ENCODE measurements at regions not wholly inside any gene's neighbourhood (a gene's known extent, or its start where the extent isn't known, plus 50 kb on each side); places are given as distances from the start of the nearest gene placed in this dataset.

GRCh38 chr1:189619682-189620332, 857.9 kb downstream of the BRINP3 start:
- ChIA-PET CTCF (no interaction called here), POLR2A (no interaction called here)
- H3K4me3 Mint-ChIP-seq, result no peak overlapping the region
- no peak overlapping the region for H3K27ac Mint-ChIP-seq
- H3K36me3 Mint-ChIP-seq (ENCODE audit: low read depth), result no peaks in the 10 kb centered on the region
- ATAC-seq (ENCODE audit: low read depth) (no peak), DNase-seq (no peak)
- H3K9me3 Mint-ChIP-seq, result peaks cover 10% of the 10 kb centered on the region
- no peak for TF ChIP-seq CTCF (IDR thresholded peaks at IDR 0.05)
- H3K4me1 Mint-ChIP-seq, result no peaks in the 10 kb centered on the region
- no peaks in the 10 kb centered on the region for H3K27me3 Mint-ChIP-seq
- intact Hi-C loops (cut with micrococcal nuclease), result no loop called here

- H3K9me3 Mint-ChIP-seq, result peaks cover 10% of the 10 kb centered on the region
- no peak for TF ChIP-seq CTCF (IDR thresholded peaks at IDR 0.05)
- H3K27me3 Mint-ChIP-seq, result no peaks in the 10 kb centered on the region
- CTCF ChIA-PET, result no interaction called here
- ATAC-seq (ENCODE audit: low read depth) (no peak), DNase-seq (no peak)
- POLR2A ChIA-PET, result no interaction called here
- intact Hi-C loops (cut with micrococcal nuclease), result no loop called here
- no peaks in the 10 kb centered on the region for H3K4me1 Mint-ChIP-seq
- no peak overlapping the region for H3K4me3 Mint-ChIP-seq
- no peak overlapping the region for H3K27ac Mint-ChIP-seq
- H3K36me3 Mint-ChIP-seq (ENCODE audit: low read depth), result no peaks in the 10 kb centered on the region
These were observed 857.2 kb downstream of the BRINP3 start for GRCh38 chr1:189620471-189620870.

GRCh38 chr1:189623336-189623735, 854.3 kb downstream of the BRINP3 start:
- Mint-ChIP-seq H3K27me3 (no peaks in the 10 kb centered on the region), H3K9me3 (peaks cover 9% of the 10 kb centered on the region), H3K27ac (no peak overlapping the region), H3K4me1 (no peaks in the 10 kb centered on the region), H3K36me3 (ENCODE audit: low read depth) (no peaks in the 10 kb centered on the region), H3K4me3 (no peak overlapping the region)
- DNase-seq (no peak), ATAC-seq (ENCODE audit: low read depth) (no peak)
- ChIA-PET CTCF (no interaction called here), POLR2A (no interaction called here)
- intact Hi-C loops (cut with micrococcal nuclease), result no loop called here
- no peak for TF ChIP-seq CTCF (IDR thresholded peaks at IDR 0.05)

DNA sequence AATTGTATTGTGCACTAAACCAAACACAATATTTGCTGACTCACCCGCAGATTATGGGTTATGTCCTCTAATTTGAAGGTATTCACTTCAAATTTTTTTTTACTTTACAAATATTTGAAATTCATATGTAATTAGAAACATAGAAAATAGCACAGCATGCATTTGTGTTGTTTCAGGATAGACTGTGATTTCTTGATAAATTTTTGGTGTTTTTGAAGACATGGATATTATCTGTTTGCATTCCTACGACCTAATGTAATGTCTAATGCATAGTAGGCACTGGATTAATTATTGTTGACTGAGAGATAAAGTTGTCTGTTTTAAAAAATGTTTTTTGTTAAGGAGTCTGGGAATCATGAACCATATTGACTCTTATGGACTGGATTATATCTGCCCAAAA, 850.2 kb downstream of the BRINP3 start:
- intact Hi-C loops (cut with micrococcal nuclease), result no loop called here
- Mint-ChIP-seq H3K36me3 (ENCODE audit: low read depth) (no peaks in the 10 kb centered on the region), H3K4me1 (no peaks in the 10 kb centered on the region), H3K27me3 (no peaks in the 10 kb centered on the region), H3K4me3 (no peak overlapping the region), H3K9me3 (peaks cover 4% of the 10 kb centered on the region), H3K27ac (no peak overlapping the region)
- no peak for DNase-seq
- no peak for ATAC-seq (ENCODE audit: low read depth)
- no peak for TF ChIP-seq CTCF (IDR thresholded peaks at IDR 0.05)
- ChIA-PET CTCF (no interaction called here), POLR2A (no interaction called here)

GRCh38 chr1:189628857-189629256, 848.8 kb downstream of the BRINP3 start:
- POLR2A ChIA-PET, result no interaction called here
- no peak for ATAC-seq (ENCODE audit: low read depth)

More at GRCh38 chr1:189628857-189629256, 848.8 kb downstream of the BRINP3 start:
- Mint-ChIP-seq H3K36me3 (ENCODE audit: low read depth) (no peaks in the 10 kb centered on the region), H3K4me1 (no peaks in the 10 kb centered on the region), H3K27me3 (no peaks in the 10 kb centered on the region), H3K4me3 (no peak overlapping the region), H3K9me3 (no peaks in the 10 kb centered on the region), H3K27ac (no peak overlapping the region)
- DNase-seq, result no peak
- no peak for TF ChIP-seq CTCF (IDR thresholded peaks at IDR 0.05)
- CTCF ChIA-PET, result no interaction called here
- intact Hi-C loops (cut with micrococcal nuclease), result no loop called here

Measured in activated B cell treated with CpG ODN at 0.5 μM for 24 hours (primary cell).